ELF-1 (cell line): ENCODE measurements at regions not wholly inside any gene's neighbourhood (a gene's known extent, or its start where the extent isn't known, plus 50 kb on each side); places are given as distances from the start of the nearest gene placed in this dataset.

Experiments
- DNase-seq: peaks from one replicate; pipeline ENCODE4 v3.0.0-alpha.2; 2016; ENCODE audit warnings: low read depth, low spot score

DNA sequence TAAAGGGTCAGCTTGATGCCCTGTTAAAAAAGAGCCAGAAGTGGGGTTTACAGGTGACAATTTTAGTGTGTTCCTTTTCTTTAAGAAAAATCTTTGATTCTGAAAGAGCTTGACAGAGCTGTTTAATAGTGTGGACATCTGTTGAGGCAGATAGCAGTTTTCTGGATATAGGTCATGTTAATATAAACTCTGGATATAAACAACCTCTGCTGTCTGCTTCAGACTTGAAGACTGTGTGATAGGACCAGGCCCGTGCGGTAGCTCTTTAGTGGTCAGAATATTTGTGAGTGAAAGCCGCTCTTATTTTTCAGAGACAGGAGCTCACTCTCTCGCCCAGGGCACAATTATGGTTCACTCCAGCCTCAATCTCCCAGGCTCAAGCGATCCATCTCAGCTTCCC, 439.9 kb upstream of the RGS6 start:
- DNase-seq: no peak

DNA sequence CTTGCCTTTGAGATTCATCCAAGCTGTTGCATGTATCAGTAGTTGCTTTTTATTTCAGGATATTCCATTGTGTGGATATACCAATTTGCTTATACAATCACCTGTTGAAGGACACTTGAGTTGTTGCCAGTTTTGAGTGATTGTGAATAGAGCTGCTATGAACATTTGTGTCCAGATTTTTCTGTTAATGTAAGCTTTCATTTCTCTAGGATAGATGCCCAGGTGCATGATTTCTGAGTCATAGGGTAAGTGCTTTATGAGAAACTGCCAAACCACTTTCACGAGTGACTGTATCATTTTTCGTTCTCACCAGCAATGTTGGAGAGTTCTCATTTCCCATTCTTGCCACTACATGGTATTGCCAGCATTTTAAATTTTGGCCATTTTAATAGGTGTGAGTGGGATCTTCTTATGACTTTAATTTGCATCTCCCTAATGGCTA, 434.6 kb upstream of the RGS6 start:
- no peak for DNase-seq

DNA sequence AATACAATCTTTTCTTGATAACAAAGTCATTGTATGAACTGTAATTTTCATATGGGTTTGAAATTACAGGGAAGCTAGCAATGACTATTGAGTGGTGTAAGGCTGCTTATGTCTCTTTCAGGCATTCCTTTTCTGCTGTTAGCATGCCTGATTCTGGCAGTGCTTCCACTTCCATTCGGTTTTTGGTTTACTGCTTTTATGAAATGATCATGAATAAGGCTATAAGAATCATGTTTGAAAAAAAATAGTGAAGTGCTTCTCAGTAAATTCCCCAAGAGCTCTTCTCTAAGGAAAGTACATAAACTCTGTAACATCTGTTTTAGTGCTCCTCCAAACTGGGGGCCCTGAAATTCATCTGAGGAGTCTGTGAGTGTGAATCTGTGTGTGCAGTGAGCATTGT, 434.0 kb upstream of the RGS6 start:
- no peak for DNase-seq

DNA sequence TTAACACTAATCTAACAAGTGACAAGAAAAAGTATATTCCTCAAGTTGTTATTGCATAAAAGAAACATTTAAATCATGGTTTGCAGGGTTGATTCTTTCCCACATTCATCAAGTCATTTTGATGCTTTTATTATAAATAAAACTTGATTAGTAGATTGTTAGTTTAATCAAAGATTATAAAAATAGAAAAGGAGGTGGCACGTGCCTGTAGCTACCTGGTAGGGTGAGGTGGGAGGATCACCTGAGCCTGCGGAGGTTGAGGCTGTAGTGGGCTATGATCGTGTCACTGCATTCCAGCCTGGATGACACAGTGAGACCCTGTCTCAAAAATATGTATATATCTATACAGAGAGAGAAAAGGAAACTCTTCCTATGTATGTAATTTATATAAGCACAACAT, 433.2 kb upstream of the RGS6 start:
- DNase-seq: no peak

DNA sequence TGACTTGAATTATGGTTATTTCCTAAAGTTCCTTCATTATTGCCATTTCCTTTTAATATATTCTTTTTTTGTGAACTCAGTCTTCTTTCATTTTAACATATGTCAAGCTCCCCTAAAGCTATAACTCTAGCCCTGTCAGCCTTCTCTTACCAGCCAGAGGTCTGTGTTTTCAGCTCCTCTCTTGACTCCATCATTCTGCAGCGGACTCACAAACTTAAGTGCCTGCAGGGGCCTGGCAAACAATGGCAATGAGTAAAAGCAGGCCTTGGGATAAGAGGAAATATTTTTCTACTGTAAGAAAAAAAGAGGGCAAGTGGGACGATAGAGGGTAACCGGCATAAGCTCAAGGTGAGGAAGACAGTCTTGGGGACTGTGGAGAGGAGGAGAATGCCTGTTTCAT, 424.5 kb upstream of the RGS6 start:
- DNase-seq: peak; percentile 23

DNA sequence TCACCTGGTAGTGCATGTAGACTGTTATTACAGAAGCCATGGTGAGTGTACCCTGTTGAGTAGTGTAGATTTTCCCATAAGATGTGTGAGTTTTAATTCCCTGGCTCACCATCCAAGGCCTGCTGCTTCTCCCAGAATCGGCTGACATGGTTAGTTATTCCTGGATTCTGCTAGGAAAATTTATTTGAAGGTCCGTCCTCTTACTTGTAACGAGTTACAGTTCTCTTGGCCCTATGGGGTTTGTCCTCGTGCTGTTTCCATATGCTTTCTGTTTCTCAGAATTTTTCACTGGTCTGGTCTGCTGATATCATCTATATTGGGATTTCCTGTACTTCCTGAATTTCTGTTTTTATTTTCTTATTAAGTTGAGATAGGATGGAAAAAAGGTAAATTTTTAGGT, 423.3 kb upstream of the RGS6 start:
- no peak for DNase-seq

DNA sequence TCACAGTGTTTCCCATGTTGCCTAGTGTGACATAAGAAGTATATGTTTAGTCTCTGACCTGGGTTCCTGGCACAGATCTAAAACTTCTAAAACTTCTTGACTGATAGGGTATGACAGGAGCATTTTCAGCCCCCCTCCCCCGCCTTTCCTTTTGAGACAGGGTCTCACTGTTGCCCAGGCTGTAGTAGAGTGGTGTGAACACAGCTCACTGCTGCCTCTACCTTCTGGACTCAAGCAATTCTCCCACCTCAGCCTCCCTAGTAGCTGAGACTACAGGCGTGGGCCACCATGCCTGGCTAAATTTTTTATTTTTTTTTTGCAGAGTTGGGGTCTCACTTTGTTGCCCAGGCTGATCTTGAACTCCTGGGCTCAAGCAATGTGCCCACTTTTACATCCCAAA, 421.1 kb upstream of the RGS6 start:
- no peak for DNase-seq

DNA sequence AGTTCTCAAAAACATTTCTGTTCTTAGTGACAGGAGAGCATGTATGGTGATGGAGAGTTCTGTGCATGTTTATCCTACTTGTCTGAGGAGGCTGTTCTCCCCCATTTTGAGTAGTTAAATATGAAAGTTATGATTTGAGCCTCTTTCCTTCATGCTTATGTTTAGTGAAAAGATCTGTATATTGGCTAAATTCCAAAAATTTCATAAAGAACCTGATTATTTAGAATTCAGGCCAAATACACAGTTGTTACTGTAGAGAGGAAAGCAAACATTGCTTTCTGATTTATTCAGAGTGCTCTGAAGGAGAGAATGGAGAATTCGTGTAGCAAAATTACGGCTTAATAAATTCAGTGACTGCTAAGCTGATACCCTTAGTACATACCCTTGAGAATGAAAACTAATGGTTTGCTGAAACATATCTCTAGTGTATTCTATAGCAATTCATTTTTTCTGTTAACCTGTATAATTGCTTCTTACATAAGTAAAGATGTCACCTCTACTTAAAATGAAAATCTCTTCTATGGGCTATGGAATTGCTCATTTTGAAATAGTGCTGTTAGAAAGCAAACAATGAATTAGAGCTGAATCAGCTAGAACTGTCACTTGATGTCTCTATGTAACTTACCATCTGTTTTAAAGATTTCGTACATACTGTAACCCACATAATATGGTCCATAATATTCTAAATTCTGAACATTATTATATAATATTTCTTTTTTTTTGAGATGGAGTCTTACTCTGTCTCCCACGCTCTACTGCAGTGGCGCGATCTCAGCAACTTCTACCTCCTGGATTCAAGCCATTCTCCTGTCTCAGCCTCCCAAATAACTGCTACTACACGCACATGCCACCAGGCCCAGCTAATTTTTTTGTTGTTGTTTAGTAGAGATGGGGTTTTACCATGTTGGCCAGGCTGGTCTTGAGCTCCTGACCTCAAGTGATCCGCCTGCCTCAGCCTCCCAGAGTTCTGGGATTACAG, 417.0 kb upstream of the RGS6 start:
- no peak for DNase-seq

DNA sequence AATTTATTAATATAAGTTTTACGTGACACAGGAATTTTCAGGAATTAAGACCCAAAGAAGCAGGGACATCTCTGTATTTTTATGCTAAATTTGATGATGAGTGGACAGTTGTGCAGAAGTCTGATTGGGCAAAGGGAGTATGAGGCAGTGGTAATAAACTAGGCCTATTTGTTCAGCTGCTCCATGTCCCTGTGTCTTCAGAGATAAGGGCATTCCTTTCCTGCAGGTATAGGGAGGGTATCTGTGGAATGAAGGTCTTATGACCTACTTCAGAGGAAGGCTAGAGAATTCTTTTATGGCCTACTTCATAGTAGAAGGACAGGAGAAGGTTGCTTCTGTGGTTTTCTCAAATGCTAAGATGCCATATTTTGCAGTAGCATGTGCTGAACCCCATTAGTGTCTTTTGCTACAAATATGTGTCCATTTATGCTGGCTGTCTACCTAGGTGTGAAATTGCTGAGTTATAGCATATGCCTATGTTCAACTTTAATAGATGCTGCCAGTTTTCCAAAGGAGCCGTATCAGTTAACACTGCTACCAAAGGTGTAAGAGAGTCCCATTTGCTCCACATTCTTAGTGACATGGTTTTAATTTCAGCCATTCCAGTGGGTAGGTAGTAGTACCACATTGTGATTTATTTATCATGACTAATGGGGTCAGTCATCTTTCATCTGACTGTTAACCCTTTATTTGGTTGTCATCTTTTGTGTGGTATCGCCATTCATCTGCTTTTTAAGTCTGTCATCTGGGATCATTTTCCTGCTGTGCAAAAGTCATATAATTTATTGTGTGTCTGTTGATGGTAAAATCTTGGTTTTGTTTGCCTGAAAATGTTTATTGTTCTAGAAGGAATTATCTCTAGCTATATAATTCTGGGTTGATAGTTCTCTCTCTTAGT, 410.7 kb upstream of the RGS6 start:
- no peak for DNase-seq

DNA sequence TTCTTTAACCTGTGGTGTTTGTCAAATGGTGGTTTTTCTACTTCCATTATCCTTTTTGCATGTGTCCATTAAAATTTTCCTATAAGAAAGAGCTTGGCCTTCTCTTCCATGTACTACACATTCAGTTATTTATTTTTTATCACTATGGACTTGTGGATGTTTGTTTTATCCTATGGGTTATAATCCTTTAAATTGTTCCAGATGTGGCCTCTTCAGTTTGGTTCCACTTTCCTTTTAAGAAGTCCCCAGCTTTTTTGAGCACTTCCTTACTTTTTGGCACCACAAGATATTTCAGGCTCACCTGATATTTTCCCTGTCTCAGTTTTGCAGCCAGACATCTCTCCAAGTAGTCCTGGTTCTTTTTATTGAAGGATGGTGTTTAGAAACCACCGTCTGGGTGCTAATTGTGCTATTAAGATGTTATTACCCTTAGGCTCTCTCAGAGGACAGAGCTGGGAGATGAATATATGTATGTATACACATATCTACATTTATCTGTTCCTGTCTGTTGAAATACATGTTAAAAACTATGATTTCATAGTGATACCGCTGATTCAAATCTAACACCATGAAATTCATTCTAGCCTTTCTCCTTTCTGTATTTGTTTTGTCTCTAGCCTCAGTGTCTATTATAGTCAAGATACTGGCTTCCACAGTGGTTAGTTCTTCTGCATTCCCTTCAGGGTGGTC, 408.5 kb upstream of the RGS6 start:
- DNase-seq: no peak

DNA sequence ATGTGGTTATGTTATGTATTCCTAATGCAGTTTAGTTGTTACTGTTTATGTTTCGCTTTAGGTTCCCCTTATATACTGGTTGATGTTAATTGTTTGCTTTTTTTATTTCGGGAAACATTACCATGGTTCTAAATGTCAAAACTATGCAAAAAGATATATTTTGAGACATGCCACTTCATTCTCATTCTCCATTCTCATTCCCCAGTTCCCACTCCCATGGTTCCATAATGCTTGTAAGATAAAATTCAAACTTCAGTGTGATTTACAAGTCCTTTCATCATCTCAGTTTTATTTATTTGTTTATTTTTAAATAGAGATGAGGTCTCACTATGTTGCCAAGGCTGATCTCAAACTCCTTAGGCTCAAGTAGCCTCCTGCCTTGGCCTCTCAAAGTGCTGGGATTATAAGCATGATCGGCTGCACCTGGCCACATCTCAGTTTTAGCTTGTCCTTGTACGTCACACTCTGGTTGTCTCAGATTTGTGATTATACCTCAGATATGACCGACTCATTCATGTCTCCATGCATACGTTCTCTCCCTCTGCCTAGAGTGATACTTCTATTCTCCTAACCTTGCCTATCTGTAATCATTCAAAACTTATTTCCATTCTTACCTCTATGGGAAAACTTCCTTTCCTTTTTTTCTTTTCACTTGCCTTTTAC, 407.8 kb upstream of the RGS6 start:
- DNase-seq: no peak

DNA sequence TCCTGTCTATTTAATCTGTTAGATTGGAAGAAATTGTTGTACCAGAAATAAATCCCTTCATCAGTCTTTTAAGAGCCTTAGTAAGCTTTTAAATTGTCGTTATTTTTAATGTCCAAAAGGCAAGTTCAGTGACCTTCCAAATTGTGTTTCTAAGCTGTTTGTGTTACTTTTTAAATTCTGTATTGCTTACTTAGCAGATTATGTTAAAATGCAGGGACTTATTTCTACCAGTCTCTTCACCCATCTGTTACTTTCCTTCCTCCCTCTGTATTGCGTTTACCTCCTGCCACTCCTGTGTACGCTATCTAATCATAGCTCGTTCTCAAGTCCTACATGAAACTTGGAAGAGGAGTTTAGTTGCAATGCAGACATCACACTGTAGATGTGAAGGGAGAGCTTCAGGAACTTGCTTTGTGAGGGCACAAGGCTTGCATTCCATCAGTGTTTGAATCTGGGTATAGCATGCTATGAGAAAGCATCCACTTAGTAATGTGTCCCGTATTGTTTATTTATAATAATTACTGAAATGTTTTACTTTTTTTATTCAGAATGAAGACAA, 406.5 kb upstream of the RGS6 start:
- no peak for DNase-seq

DNA sequence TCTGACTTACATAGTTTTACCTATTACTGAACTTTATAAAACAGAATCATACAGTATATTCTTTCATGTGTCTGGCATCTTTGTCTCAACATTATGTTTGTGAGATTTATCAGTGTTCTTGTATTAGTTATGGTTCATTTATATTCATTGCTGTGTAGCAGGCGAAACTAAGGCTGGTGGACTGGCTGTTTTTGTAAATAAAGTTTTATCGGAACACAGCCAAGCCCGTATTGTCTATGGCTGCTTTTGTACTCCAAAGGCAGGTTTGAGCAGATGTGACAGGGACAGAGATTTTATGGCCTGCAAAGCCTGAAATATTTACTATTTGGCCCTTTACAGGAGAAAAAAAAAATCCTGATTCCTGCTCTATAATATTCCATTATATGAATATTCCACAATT, 405.8 kb upstream of the RGS6 start:
- DNase-seq: no peak

DNA sequence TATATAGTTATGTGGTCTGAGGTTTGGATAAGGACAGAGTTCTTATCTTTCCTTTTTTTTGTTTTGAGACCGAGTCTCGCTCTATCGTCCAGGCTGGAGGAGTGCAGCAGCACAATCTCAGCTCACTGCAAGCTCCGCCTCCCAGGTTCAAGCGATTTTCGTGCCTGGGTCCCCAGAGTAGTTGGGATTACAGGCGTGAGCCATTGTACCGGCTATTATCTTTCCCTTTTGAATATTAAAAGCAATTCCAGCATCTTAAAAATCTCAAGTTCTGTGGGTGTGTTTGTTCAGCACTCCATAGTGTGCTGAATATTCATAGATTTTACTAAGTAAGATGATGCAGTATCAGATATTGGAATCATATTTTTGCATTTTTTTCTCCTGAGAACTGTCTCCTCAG, 404.4 kb upstream of the RGS6 start:
- DNase-seq: no peak

DNA sequence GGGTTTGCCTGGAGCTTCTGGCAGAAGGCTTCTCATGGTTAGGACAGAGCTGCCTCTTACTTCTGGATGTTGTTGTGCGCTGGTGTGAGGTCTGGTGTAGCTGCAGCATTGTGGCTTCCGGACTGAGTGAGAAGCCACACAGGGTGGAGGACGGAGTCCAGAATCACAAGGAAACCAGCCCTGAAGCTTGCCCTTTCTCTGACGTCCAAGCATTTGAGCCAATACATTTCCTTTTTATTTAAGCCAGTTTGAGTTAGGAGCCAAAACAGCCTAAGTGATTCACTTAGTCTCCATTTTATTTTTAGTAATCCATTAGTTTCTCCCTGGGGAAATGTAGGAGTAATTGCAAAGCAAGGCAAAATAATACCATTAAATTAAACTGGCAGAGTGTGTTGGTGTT, 402.4 kb upstream of the RGS6 start:
- DNase-seq: no peak

DNA sequence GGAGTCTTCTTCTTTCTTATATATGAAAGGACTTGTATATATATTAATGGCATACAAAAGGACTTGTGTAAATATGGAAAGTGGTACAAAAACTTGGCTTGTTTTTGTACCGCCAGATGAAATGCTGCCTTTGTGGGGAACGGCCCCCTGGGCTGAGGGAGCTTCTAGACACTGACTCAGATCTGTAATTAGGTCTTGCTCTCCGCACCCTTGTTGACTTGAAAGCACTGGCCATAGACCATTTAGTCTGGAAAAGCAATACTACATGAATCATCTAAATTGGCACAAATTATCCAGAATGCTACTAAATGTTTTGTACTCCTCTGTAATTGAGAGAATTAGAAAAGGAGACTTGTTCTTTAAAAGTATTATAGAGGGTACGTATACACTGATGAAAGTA, 399.9 kb upstream of the RGS6 start:
- DNase-seq: no peak

DNA sequence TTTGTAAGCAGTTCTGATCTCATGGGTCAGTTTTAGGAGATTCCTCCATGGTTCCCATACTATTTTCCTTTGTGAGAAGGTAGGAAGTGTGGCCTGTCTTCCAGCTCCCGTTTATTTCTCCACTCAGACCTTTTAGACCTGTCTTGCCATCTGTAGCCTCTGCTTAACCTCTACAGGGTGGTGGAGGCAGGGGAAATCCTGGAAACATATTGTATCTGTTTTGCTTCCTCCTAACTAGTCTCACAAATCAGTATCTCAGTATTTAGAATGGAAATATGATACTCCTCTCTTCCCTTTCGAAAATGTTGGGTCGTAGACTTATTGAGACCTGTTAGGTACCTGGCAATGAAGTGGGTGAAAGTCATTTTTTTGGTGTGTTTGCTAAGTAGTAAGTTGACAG, 399.4 kb upstream of the RGS6 start:
- no peak for DNase-seq

DNA sequence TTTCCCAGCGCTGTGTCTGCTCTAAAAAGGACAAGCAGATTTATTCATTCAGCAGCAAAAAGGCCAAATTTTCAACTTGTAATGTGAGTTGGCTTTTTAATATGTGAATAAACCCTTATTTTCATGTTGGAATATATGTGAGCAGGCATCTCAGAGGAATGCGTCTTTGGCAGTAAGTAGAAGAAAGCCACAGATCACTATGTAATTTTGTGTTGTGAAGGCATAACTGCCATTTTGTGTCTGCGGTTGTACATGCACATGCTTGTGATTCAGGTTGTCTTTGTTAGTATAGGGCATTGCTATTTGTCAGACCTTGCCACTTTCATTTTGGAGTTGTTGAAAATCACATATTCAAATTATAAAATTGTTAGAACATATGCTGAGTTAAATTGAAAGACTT, 398.8 kb upstream of the RGS6 start:
- DNase-seq: no peak

DNA sequence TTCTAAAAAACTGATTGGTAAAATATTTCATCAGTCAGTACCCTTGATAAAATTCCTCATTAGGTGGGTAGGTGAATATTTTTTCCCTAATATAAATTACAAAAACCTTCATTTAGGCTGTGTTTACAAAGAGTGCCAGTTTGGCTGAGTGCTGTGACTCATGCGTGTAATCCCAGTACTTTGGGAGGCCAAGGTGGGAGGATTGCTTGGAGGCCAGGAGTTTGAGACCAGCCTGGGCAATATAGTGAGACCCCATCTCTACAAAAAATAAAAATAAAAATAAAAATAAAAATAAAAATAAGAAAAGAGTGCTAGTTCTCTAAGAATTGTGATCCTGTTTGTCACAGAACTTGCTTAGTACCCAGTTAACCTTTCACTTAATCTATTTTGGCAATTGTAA, 398.4 kb upstream of the RGS6 start:
- DNase-seq: no peak

DNA sequence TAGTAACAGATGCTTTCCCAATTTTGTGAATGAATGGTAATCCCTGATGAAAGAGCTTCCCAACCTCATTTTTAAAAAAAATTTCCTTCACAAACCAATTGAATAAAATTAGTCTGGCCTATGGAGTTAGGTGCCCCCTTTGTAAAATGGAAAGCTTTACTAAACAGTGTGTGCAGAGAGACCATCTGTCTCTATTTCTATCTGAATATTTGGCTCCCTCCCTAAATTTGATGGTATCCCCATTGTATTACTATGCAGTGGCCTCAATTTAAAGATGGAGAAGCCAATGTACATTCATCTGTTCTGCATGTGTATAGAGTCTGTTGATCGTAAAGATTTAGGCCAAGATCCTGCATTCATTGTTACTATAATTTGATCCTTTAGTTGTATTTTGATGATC, 397.7 kb upstream of the RGS6 start:
- no peak for DNase-seq
